ENCODE measurements at regions not wholly inside any gene's neighbourhood (a gene's known extent, or its start where the extent isn't known, plus 50 kb on each side); places are given as distances from the start of the nearest gene placed in this dataset.

GRCh38 chr9:73617586-73617985 is 465.9 kb downstream of the ANXA1 start:
- Histone ChIP-seq H3K4me2 (ENCODE audit: low read depth, low read length, poor library complexity, severe bottlenecking) (no peak overlapping the region), H3K4me3 (ENCODE audit: low read length, poor library complexity, severe bottlenecking) (no peak overlapping the region), H3K27me3 (ENCODE audit: insufficient read depth, low read length, poor library complexity, severe bottlenecking) (no peaks in the 10 kb centered on the region), H3K9me3 (ENCODE audit: insufficient read depth, low read depth, low read length) (no peaks in the 10 kb centered on the region), H3K9me2 (replicated peaks; ENCODE audit: low read depth, low read length) (0 out of 2 replicates have a peak, but pooled peaks cover 4% of the 10 kb centered on the region), H2AFZ (ENCODE audit: low read length) (no peak overlapping the region), H3K79me2 (ENCODE audit: insufficient read depth, low read length) (no peaks in the 10 kb centered on the region), H4K20me1 (ENCODE audit: insufficient read depth, low read length, poor library complexity, severe bottlenecking) (no peaks in the 10 kb centered on the region), H3K4me1 (ENCODE audit: insufficient read depth, low read length, poor library complexity, severe bottlenecking) (no peaks in the 10 kb centered on the region), H3F3A (ENCODE audit: low read depth) (no peaks in the 10 kb centered on the region), H3K9ac (ENCODE audit: low read depth, low read length, poor library complexity, severe bottlenecking) (no peak overlapping the region), H3K36me3 (ENCODE audit: insufficient read depth, low read length) (no peaks in the 10 kb centered on the region)
- TF ChIP-seq EZH2phosphoT487 (IDR thresholded peaks at IDR 0.05; ENCODE audit: borderline replicate concordance) (no peak), CTCF (conservative IDR thresholded peaks at IDR 0.05; ENCODE audit: low read length) (no peak)

- Histone ChIP-seq H4K20me1 (ENCODE audit: insufficient read depth, low read length, poor library complexity, severe bottlenecking) (no peaks in the 10 kb centered on the region), H2AFZ (ENCODE audit: low read length) (no peak overlapping the region), H3K4me2 (ENCODE audit: low read depth, low read length, poor library complexity, severe bottlenecking) (no peak overlapping the region), H3K79me2 (ENCODE audit: insufficient read depth, low read length) (no peaks in the 10 kb centered on the region), H3K27me3 (ENCODE audit: insufficient read depth, low read length, poor library complexity, severe bottlenecking) (no peaks in the 10 kb centered on the region), H3K36me3 (ENCODE audit: insufficient read depth, low read length) (no peaks in the 10 kb centered on the region), H3K9ac (ENCODE audit: low read depth, low read length, poor library complexity, severe bottlenecking) (no peak overlapping the region), H3K4me1 (ENCODE audit: insufficient read depth, low read length, poor library complexity, severe bottlenecking) (peaks cover 8% of the 10 kb centered on the region), H3K4me3 (ENCODE audit: low read length, poor library complexity, severe bottlenecking) (no peak overlapping the region), H3K9me3 (ENCODE audit: insufficient read depth, low read depth, low read length) (0 out of 2 replicates have a peak, but pooled peaks cover 3% of the 10 kb centered on the region), H3F3A (ENCODE audit: low read depth) (no peaks in the 10 kb centered on the region), H3K9me2 (replicated peaks; ENCODE audit: low read depth, low read length) (no peaks in the 10 kb centered on the region)
- TF ChIP-seq CTCF (conservative IDR thresholded peaks at IDR 0.05; ENCODE audit: low read length) (no peak), EZH2phosphoT487 (IDR thresholded peaks at IDR 0.05; ENCODE audit: borderline replicate concordance) (no peak)
Observed at GRCh38 chr9:73640971-73641370, 489.3 kb downstream of the ANXA1 start.

- no peaks in the 10 kb centered on the region for H3K79me2 ChIP-seq (ENCODE audit: insufficient read depth, low read length)
- no peak overlapping the region for H3K9ac ChIP-seq (ENCODE audit: low read depth, low read length, poor library complexity, severe bottlenecking)
- H3K27me3 ChIP-seq (ENCODE audit: insufficient read depth, low read length, poor library complexity, severe bottlenecking): no peaks in the 10 kb centered on the region
- no peak overlapping the region for H3K4me2 ChIP-seq (ENCODE audit: low read depth, low read length, poor library complexity, severe bottlenecking)
- no peaks in the 10 kb centered on the region for H3F3A ChIP-seq (ENCODE audit: low read depth)
- H3K4me3 ChIP-seq (ENCODE audit: low read length, poor library complexity, severe bottlenecking): no peak overlapping the region
- H3K9me3 ChIP-seq (ENCODE audit: insufficient read depth, low read depth, low read length): no peaks in the 10 kb centered on the region
- TF ChIP-seq EZH2phosphoT487 (IDR thresholded peaks at IDR 0.05; ENCODE audit: borderline replicate concordance) (no peak), CTCF (conservative IDR thresholded peaks at IDR 0.05; ENCODE audit: low read length) (no peak)
- H3K36me3 ChIP-seq (ENCODE audit: insufficient read depth, low read length): no peaks in the 10 kb centered on the region
- H3K4me1 ChIP-seq (ENCODE audit: insufficient read depth, low read length, poor library complexity, severe bottlenecking): peaks cover 8% of the 10 kb centered on the region
- H3K9me2 ChIP-seq (replicated peaks; ENCODE audit: low read depth, low read length): no peaks in the 10 kb centered on the region
- no peak overlapping the region for H2AFZ ChIP-seq (ENCODE audit: low read length)
- H4K20me1 ChIP-seq (ENCODE audit: insufficient read depth, low read length, poor library complexity, severe bottlenecking): no peaks in the 10 kb centered on the region
Observed at GRCh38 chr9:73643379-73644013, 491.8 kb downstream of the ANXA1 start.

Data from Loucy (cell line).